ENCODE measurements at regions not wholly inside any gene's neighbourhood (a gene's known extent, or its start where the extent isn't known, plus 50 kb on each side); places are given as distances from the start of the nearest gene placed in this dataset.
"Not testable (repeated sequence)": the region's sequence is repeated elsewhere in the genome, so short reads cannot be mapped to it uniquely, and the experiment has no call there.

- no peak for DNase-seq (ENCODE audit: low read depth in 2 of 2)
Observed at GRCh38 chr13:24931450-24932251, 164.3 kb upstream of the PABPC3 start.

GRCh38 chr13:24933106-24934023, 162.6 kb upstream of the PABPC3 start:
- DNase-seq (ENCODE audit: low read depth in 2 of 2): not testable (repeated sequence)

GRCh38 chr13:24934024-24934385, 161.9 kb upstream of the PABPC3 start:
- not testable (repeated sequence) for DNase-seq (ENCODE audit: low read depth in 2 of 2)

GRCh38 chr13:24938966-24939365, 157.0 kb upstream of the PABPC3 start:
- DNase-seq (ENCODE audit: low read depth in 2 of 2): no peak

GRCh38 chr13:24941023-24941713, 154.8 kb upstream of the PABPC3 start:
- not testable (repeated sequence) for DNase-seq (ENCODE audit: low read depth in 2 of 2)

- DNase-seq (ENCODE audit: low read depth in 2 of 2): no peak
Observed at GRCh38 chr13:24943136-24943535, 152.8 kb upstream of the PABPC3 start.

GRCh38 chr13:24944073-24944472, 151.9 kb upstream of the PABPC3 start:
- not testable (repeated sequence) for DNase-seq (ENCODE audit: low read depth in 2 of 2)

- not testable (repeated sequence) for DNase-seq (ENCODE audit: low read depth in 2 of 2)
Observed at GRCh38 chr13:24948977-24949376, 147.0 kb upstream of the PABPC3 start.

- DNase-seq (ENCODE audit: low read depth in 2 of 2): not testable (repeated sequence)
Observed at GRCh38 chr13:24950611-24951010, 145.3 kb upstream of the PABPC3 start.

- not testable (repeated sequence) for DNase-seq (ENCODE audit: low read depth in 2 of 2)
Observed at GRCh38 chr13:24967970-24968369, 128.0 kb upstream of the PABPC3 start.

GRCh38 chr13:24968416-24968815, 127.5 kb upstream of the PABPC3 start:
- DNase-seq (ENCODE audit: low read depth in 2 of 2): not testable (repeated sequence)

- DNase-seq (ENCODE audit: low read depth in 2 of 2): not testable (repeated sequence)
Observed at GRCh38 chr13:24973102-24973501, 122.8 kb upstream of the PABPC3 start.

GRCh38 chr13:24981181-24981803, 114.6 kb upstream of the PABPC3 start:
- DNase-seq (ENCODE audit: low read depth in 2 of 2): not testable (repeated sequence)

- no peak for DNase-seq (ENCODE audit: low read depth in 2 of 2)
Observed at GRCh38 chr13:24982333-24982999, 113.5 kb upstream of the PABPC3 start.

- DNase-seq (ENCODE audit: low read depth in 2 of 2): no peak
Observed at GRCh38 chr13:24983094-24983493, 112.8 kb upstream of the PABPC3 start.

- no peak for DNase-seq (ENCODE audit: low read depth in 2 of 2)
Observed at GRCh38 chr13:24984134-24984533, 111.8 kb upstream of the PABPC3 start.

- DNase-seq (ENCODE audit: low read depth in 2 of 2): no peak
Observed at GRCh38 chr13:24985107-24985506, 110.8 kb upstream of the PABPC3 start.

- no peak for DNase-seq (ENCODE audit: low read depth in 2 of 2)
Observed at GRCh38 chr13:24985896-24986295, 110.0 kb upstream of the PABPC3 start.

- no peak for DNase-seq (ENCODE audit: low read depth in 2 of 2)
Observed at GRCh38 chr13:24986826-24987225, 109.1 kb upstream of the PABPC3 start.

GRCh38 chr13:24989959-24990358, 106.0 kb upstream of the PABPC3 start:
- DNase-seq (ENCODE audit: low read depth in 2 of 2): not testable (repeated sequence)

- not testable (repeated sequence) for DNase-seq (ENCODE audit: low read depth in 2 of 2)
Observed at GRCh38 chr13:24992946-24993345, 103.0 kb upstream of the PABPC3 start.

Measured in stimulated activated CD4-positive, alpha-beta T cell treated with anti-CD3 and anti-CD28 coated beads, Interleukin-1b, Interleukin-23, amount 100 ng/mL, for 1 hour (primary cell).